OCI-LY3 (cell line): ENCODE measurements at regions not wholly inside any gene's neighbourhood (a gene's known extent, or its start where the extent isn't known, plus 50 kb on each side); places are given as distances from the start of the nearest gene placed in this dataset.

Experiments used
- H2AFZ ChIP-seq: fragments of 200-600, 300-600 bp; shearing (Covaris generic); 2 replicates; pipeline ENCODE4 v1.6.0; 2014; ENCODE audit warnings: antibody characterized with exemption, low read depth, low read length
- H3K27ac ChIP-seq: fragments of 200-600, 300-600 bp; sonication (generic); 2 replicates; pipeline ENCODE4 v1.5.1; 2014; ENCODE audit warnings: mild to moderate bottlenecking, low read length, moderate library complexity, mixed read lengths
- H3K27me3 ChIP-seq: fragments of 200-600, 300-600 bp; sonication (generic); 2 replicates; pipeline ENCODE4 v1.6.1; 2014; ENCODE audit warnings: low read depth, low read length, mixed read lengths
- H3K36me3 ChIP-seq: fragments of 200-600, 300-600 bp; sonication (generic); replicated peaks from 2 replicates; pipeline ENCODE3; 2014; ENCODE audit warnings: low read depth, low read length, mixed read lengths
- H3K4me1 ChIP-seq: fragments of 300-600, 200-600 bp; sonication (generic); 2 replicates; pipeline ENCODE4 v1.6.1; 2014; ENCODE audit warnings: low read length, mixed read lengths
- H3K4me2 ChIP-seq: fragments of 200-600, 300-600 bp; sonication (generic); 2 replicates; pipeline ENCODE4 v1.6.1; 2014; ENCODE audit warnings: low read length, mixed read lengths
- H3K4me3 ChIP-seq: fragments of 300-600, 200-600 bp; sonication (generic); 2 replicates; pipeline ENCODE4 v1.5.1; 2014; ENCODE audit warnings: antibody characterized with exemption, mild to moderate bottlenecking, low read length, moderate library complexity
- H3K79me2 ChIP-seq: fragments of 300-600, 200-600 bp; shearing (Covaris generic); 2 replicates; pipeline ENCODE4 v1.6.1; 2014; ENCODE audit warnings: mild to moderate bottlenecking, low read length, mixed read lengths
- H3K9ac ChIP-seq: fragments of 300-600, 200-600 bp; shearing (Covaris generic); 2 replicates; pipeline ENCODE4 v1.6.0; 2014; ENCODE audit warnings: mild to moderate bottlenecking, low read length, moderate library complexity
- H3K9me3 ChIP-seq: fragments of 200-600, 300-600 bp; shearing (Covaris generic); 2 replicates; pipeline ENCODE4 v1.6.1; 2014; ENCODE audit warnings: low read length, mixed read lengths; ENCODE audit not compliant: insufficient read depth
- H4K20me1 ChIP-seq: fragments of 200-600, 300-600 bp; sonication (generic); 2 replicates; pipeline ENCODE4 v1.6.1; 2016; ENCODE audit warnings: low read length, mixed read lengths; ENCODE audit not compliant: insufficient read depth
- CTCF ChIP-seq: fragments of 200-600, 300-600 bp; sonication (generic); IDR thresholded peaks from 2 replicates; pipeline ENCODE4 v1.5.1; 2014; ENCODE audit warnings: antibody characterized with exemption, low read length, low read depth
- EZH2phosphoT487 ChIP-seq: fragments of 200-600 bp; shearing (Covaris generic); IDR thresholded peaks from 2 replicates; pipeline ENCODE4 v1.6.1; 2018; ENCODE audit warnings: antibody characterized with exemption, mixed run types, low read depth

GRCh38 chr21:41059871-41060270 lies 108.1 kb upstream of the BACE2 start:
- H3K4me1 ChIP-seq: no peaks in the 10 kb centered on the region
- no peaks in the 10 kb centered on the region; the same call in 1 of the 2 replicates for H3K9me3 ChIP-seq
- no peaks in the 10 kb centered on the region for H3K79me2 ChIP-seq
- no peak for TF ChIP-seq CTCF
- no peak overlapping the region for H2AFZ ChIP-seq
- no peaks in the 10 kb centered on the region for H4K20me1 ChIP-seq
- no peak overlapping the region for H3K4me2 ChIP-seq
- H3K27ac ChIP-seq: no peak overlapping the region
- H3K27me3 ChIP-seq: no peaks in the 10 kb centered on the region
- H3K9ac ChIP-seq: no peak overlapping the region
- H3K4me3 ChIP-seq: no peak overlapping the region
- H3K36me3 ChIP-seq: no peaks in the 10 kb centered on the region

- Histone ChIP-seq H3K27ac (no peak overlapping the region), H3K27me3 (no peaks in the 10 kb centered on the region), H3K79me2 (no peaks in the 10 kb centered on the region), H3K4me3 (no peak overlapping the region), H3K9ac (no peak overlapping the region), H3K36me3 (no peaks in the 10 kb centered on the region), H3K4me2 (no peak overlapping the region), H2AFZ (no peak overlapping the region), H3K4me1 (no peaks in the 10 kb centered on the region), H4K20me1 (no peaks in the 10 kb centered on the region), H3K9me3 (no peaks in the 10 kb centered on the region; the same call in 1 of the 2 replicates)
- TF ChIP-seq EZH2phosphoT487: no peak
- TF ChIP-seq CTCF: no peak
These were observed 106.3 kb upstream of the BACE2 start for GRCh38 chr21:41061701-41062100.

GRCh38 chr21:41064334-41064791 lies 103.6 kb upstream of the BACE2 start:
- no peak overlapping the region for H2AFZ ChIP-seq
- H3K9ac ChIP-seq: no peak overlapping the region
- no peaks in the 10 kb centered on the region for H3K27me3 ChIP-seq
- no peaks in the 10 kb centered on the region for H3K79me2 ChIP-seq
- no peaks in the 10 kb centered on the region for H4K20me1 ChIP-seq
- H3K4me3 ChIP-seq: no peak overlapping the region
- no peak overlapping the region for H3K4me2 ChIP-seq
- peaks cover 8% of the 10 kb centered on the region for H3K4me1 ChIP-seq
- H3K27ac ChIP-seq: no peak overlapping the region
- no peaks in the 10 kb centered on the region; the same call in 1 of the 2 replicates for H3K9me3 ChIP-seq
- no peak for TF ChIP-seq EZH2phosphoT487
- no peak for TF ChIP-seq CTCF
- H3K36me3 ChIP-seq: no peaks in the 10 kb centered on the region

- no peak overlapping the region for H3K9ac ChIP-seq
- H3K79me2 ChIP-seq: no peaks in the 10 kb centered on the region
- H3K4me1 ChIP-seq: peaks cover 8% of the 10 kb centered on the region
- H3K4me2 ChIP-seq: no peak overlapping the region
- H3K36me3 ChIP-seq: no peaks in the 10 kb centered on the region
- no peaks in the 10 kb centered on the region for H3K27me3 ChIP-seq
- H3K9me3 ChIP-seq: no peaks in the 10 kb centered on the region; the same call in 1 of the 2 replicates
- H4K20me1 ChIP-seq: no peaks in the 10 kb centered on the region
- TF ChIP-seq EZH2phosphoT487 (no peak), CTCF (no peak)
- no peak overlapping the region for H3K27ac ChIP-seq
- no peak overlapping the region for H3K4me3 ChIP-seq
- no peak overlapping the region for H2AFZ ChIP-seq
These were observed 103.0 kb upstream of the BACE2 start for GRCh38 chr21:41064951-41065350.
